Gastroesophageal sphincter (tissue), 3 donors: ENCODE measurements at regions not wholly inside any gene's neighbourhood (a gene's known extent, or its start where the extent isn't known, plus 50 kb on each side); places are given as distances from the start of the nearest gene placed in this dataset.

Experiments used
- EP300 ChIP-seq: sonication (generic); formaldehyde crosslinking; IDR thresholded peaks from one replicate; pipeline ENCODE4 v1.6.1; 2017; ENCODE audit warnings: antibody characterized with exemption, mild to moderate bottlenecking
- POLR2A ChIP-seq, 2 donors: fragments of 450-650 bp; IDR thresholded peaks; one replicate each; pipeline ENCODE4 v1.6.1; 2017; ENCODE audit warnings: antibody characterized with exemption in 2 of 2, mild to moderate bottlenecking in 2 of 2, moderate library complexity in 1 of 2
- POLR2AphosphoS5 ChIP-seq: sonication (generic); formaldehyde crosslinking; IDR thresholded peaks from one replicate; pipeline ENCODE4 v1.6.1; 2017; ENCODE audit warnings: antibody characterized with exemption
- TF ChIP-seq, protein P1 (sequence below), 4 experiments: fragments of 200-600 bp in 2 of 4; fragments of 450-650 bp in 2 of 4; sonication (generic) in 1 of 4; IDR thresholded peaks; one replicate each; pipeline ENCODE4 v1.5.1; 2017 to 2019; ENCODE audit warnings: antibody characterized with exemption in 4 of 4, mild to moderate bottlenecking in 2 of 4, moderate library complexity in 2 of 4

DNA sequence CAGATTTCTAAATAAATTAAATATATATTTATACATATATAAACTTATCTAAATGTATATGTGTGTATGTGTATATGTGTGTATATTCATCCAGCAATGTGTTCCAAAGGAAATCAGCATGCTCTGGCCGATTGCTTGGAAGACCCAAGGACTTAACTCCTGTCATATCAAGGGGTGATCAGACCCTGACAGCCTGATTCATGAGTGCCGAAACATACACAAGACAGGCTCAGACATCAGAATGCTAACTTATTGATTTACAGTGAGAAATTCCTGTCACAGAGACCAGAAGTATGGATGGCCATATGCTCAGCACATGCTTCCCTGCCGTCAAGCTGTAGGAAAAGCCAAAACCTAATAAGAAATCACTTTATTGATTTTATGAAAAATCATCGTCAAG, 545.1 kb upstream of the NR5A2 start:
- TF ChIP-seq EP300 (no peak), POLR2AphosphoS5 (no peak), POLR2A (IDR thresholded peaks at IDR 0.05) (no peak)
- TF ChIP-seq, protein P1, sequence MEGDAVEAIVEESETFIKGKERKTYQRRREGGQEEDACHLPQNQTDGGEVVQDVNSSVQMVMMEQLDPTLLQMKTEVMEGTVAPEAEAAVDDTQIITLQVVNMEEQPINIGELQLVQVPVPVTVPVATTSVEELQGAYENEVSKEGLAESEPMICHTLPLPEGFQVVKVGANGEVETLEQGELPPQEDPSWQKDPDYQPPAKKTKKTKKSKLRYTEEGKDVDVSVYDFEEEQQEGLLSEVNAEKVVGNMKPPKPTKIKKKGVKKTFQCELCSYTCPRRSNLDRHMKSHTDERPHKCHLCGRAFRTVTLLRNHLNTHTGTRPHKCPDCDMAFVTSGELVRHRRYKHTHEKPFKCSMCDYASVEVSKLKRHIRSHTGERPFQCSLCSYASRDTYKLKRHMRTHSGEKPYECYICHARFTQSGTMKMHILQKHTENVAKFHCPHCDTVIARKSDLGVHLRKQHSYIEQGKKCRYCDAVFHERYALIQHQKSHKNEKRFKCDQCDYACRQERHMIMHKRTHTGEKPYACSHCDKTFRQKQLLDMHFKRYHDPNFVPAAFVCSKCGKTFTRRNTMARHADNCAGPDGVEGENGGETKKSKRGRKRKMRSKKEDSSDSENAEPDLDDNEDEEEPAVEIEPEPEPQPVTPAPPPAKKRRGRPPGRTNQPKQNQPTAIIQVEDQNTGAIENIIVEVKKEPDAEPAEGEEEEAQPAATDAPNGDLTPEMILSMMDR (IDR thresholded peaks at IDR 0.05) = no peak
